Pancreas (tissue), 10 donors: ENCODE measurements at regions not wholly inside any gene's neighbourhood (a gene's known extent, or its start where the extent isn't known, plus 50 kb on each side); places are given as distances from the start of the nearest gene placed in this dataset.

Source experiments
- ATAC-seq, 4 donors: fragments of 200-7000 bp; cut with Tn5 transposase; one replicate each; pipeline versions ENCODE4 v1.8.0 to v1.9.1; 2020; ENCODE audit warnings: mild to moderate bottlenecking in 4 of 4, moderate library complexity in 4 of 4
- DNase-seq, 6 donors: peaks; one replicate each; pipeline ENCODE4 v3.0.0-alpha.2; 2020
- FAIRE-seq: peaks from 2 replicates; lab custom pipeline; 2012; peaks lifted over from hg19 to GRCh38; lab: Jason Lieb, UNC
- H3K27ac ChIP-seq, 4 donors: fragments of 200-600 bp; sonication (generic); 1 replicate in 3 of 4; 2 replicates in 1 of 4; pipeline versions ENCODE4 v1.5.0 to v1.8.0; 2020
- H3K27me3 ChIP-seq, 4 donors: fragments of 200-600 bp; one replicate each; pipeline ENCODE4 v1.8.0; 2021
- H3K36me3 ChIP-seq, 3 donors: fragments of 200-600 bp; sonication (generic) in 1 of 3; one replicate each; pipeline versions ENCODE4 v1.5.0 to v1.8.0; 2020 to 2021
- H3K4me1 ChIP-seq, 3 donors: fragments of 200-600 bp; one replicate each; pipeline ENCODE4 v1.8.0; 2021
- H3K4me3 ChIP-seq, 4 donors: fragments of 200-600 bp; sonication (generic) in 2 of 4; one replicate each; pipeline versions ENCODE4 v1.5.0 to v1.8.0; 2020 to 2021
- H3K9me3 ChIP-seq, 4 donors: fragments of 200-600 bp; one replicate each; pipeline ENCODE4 v1.8.0; 2021
- CTCF ChIP-seq, 4 donors: fragments of 200-600 bp; sonication (generic) in 3 of 4; IDR thresholded peaks; one replicate each; pipeline versions ENCODE4 v1.5.0 to v1.8.0; 2021; ENCODE audit warnings: antibody characterized with exemption in 4 of 4
- WGBS, 2 donors: extraction: QIAGEN DNeasy Blood & Tissue Kit; methylation state at CpG; one replicate each; pipeline ENCODE4 v1.1.7; 2013; 5-methylcytosine and 5-hydroxymethylcytosine counted together
- intact Hi-C, 3 donors: fragments of 100-400 bp; cut with DNase I; formaldehyde crosslinking; loops; one replicate each; pipeline versions ENCODE4 v1.11.1 to v1.14.2; 2022
- donor health status: healthy with polysubstance abuse.
- donor health status: DM: no; HTN: no; CAD: no; lungs with moderate emphysema.
- donor health status: DM: no; HTN: no; CAD: no.
- donor health status: control.
- donor health status: control.
- donor health status: Bipolar disorder and iron deficiency.
- donor health status: DM: yes; HTN: yes; CAD: no.
- donor health status: DM: no; HTN: no; CAD: no.
- donor health status: DM: no; HTN: no; CAD: no.
- donor health status: DM: yes; HTN: yes; CAD: no.

GRCh38 chr7:121520911-121521310 lies 124.8 kb upstream of the FAM3C start:
- no peak for TF ChIP-seq CTCF (IDR thresholded peaks at IDR 0.05)
- Histone ChIP-seq H3K9me3 (no peaks in the 10 kb centered on the region), H3K27ac (no peak overlapping the region), H3K4me1 (no peaks in the 10 kb centered on the region), H3K36me3 (no peaks in the 10 kb centered on the region), H3K4me3 (no peak overlapping the region), H3K27me3 (no peaks in the 10 kb centered on the region)
- no peak for DNase-seq
- no peak for ATAC-seq
- no peak for FAIRE-seq
- WGBS, 2 donors, result 53 to 65% methylated on average over 1 of the region's 1 CpG
- intact Hi-C loops, result no loop called here

- DNase-seq, result no peak
These were observed 123.7 kb upstream of the FAM3C start for GRCh38 chr7:121519548-121520521.

GRCh38 chr7:121517591-121517990 lies 121.5 kb upstream of the FAM3C start:
- H3K9me3 ChIP-seq, result no peaks in the 10 kb centered on the region
- TF ChIP-seq CTCF (IDR thresholded peaks at IDR 0.05), result no peak
- no peaks in the 10 kb centered on the region for H3K36me3 ChIP-seq
- H3K4me3 ChIP-seq, result no peak overlapping the region
- DNase-seq (no peak), ATAC-seq (no peak), FAIRE-seq (no peak)
- H3K4me1 ChIP-seq, result no peaks in the 10 kb centered on the region
- intact Hi-C loops, result no loop called here
- no peak overlapping the region for H3K27ac ChIP-seq
- 72 to 84% methylated on average over 2 of the region's 2 CpGs for WGBS, 2 donors
- H3K27me3 ChIP-seq, result no peaks in the 10 kb centered on the region

More at GRCh38 chr7:121519548-121520521, 123.7 kb upstream of the FAM3C start:
- 79 to 85% methylated on average over 10 of the region's 10 CpGs for WGBS, 2 donors
- H3K27me3 ChIP-seq, result no peaks in the 10 kb centered on the region
- FAIRE-seq (no peak), ATAC-seq (peak in 3 of 4 donors; percentile 37 to 74 (median 65))
- TF ChIP-seq CTCF (IDR thresholded peaks at IDR 0.05), result no peak
- no peaks in the 10 kb centered on the region for H3K4me1 ChIP-seq
- intact Hi-C loops, result no loop called here
- no peak overlapping the region for H3K4me3 ChIP-seq
- H3K27ac ChIP-seq, result peak overlapping the region in 1 of 4 donors; percentile 22
- H3K36me3 ChIP-seq, result no peaks in the 10 kb centered on the region
- no peaks in the 10 kb centered on the region for H3K9me3 ChIP-seq

- H3K27ac ChIP-seq, result no peak overlapping the region
- DNase-seq, result no peak
- H3K9me3 ChIP-seq, result no peaks in the 10 kb centered on the region
- FAIRE-seq, result no peak
- H3K4me1 ChIP-seq, result no peaks in the 10 kb centered on the region
- H3K4me3 ChIP-seq, result no peak overlapping the region
- intact Hi-C loops, result no loop called here
- TF ChIP-seq CTCF (IDR thresholded peaks at IDR 0.05), result no peak
- WGBS, 2 donors, result 71 to 75% methylated on average over 1 of the region's 1 CpG
- no peaks in the 10 kb centered on the region for H3K27me3 ChIP-seq
- ATAC-seq, result peak in 1 of 4 donors; percentile 32
- no peaks in the 10 kb centered on the region for H3K36me3 ChIP-seq
These were observed 120.7 kb upstream of the FAM3C start for GRCh38 chr7:121516821-121517220.
